PC-9 (cell line): ENCODE measurements at regions not wholly inside any gene's neighbourhood (a gene's known extent, or its start where the extent isn't known, plus 50 kb on each side); places are given as distances from the start of the nearest gene placed in this dataset.

ENCODE experiments used
- EZH2 ChIP-seq: fragments of 200-600 bp; sonication (generic); IDR thresholded peaks from 2 replicates; pipeline ENCODE4 v1.8.0; 2017; ENCODE audit warnings: antibody characterized with exemption, low read depth
- TF ChIP-seq, protein P1 (sequence below): fragments of 200-600 bp; sonication (generic); conservative IDR thresholded peaks from 2 replicates; pipeline ENCODE4 v1.6.1; 2017; ENCODE audit warnings: mixed run types, antibody characterized with exemption, mild to moderate bottlenecking, moderate library complexity

GRCh38 chr21:29453511-29453910 lies 154.8 kb downstream of the BACH1 start:
- TF ChIP-seq, protein P1, sequence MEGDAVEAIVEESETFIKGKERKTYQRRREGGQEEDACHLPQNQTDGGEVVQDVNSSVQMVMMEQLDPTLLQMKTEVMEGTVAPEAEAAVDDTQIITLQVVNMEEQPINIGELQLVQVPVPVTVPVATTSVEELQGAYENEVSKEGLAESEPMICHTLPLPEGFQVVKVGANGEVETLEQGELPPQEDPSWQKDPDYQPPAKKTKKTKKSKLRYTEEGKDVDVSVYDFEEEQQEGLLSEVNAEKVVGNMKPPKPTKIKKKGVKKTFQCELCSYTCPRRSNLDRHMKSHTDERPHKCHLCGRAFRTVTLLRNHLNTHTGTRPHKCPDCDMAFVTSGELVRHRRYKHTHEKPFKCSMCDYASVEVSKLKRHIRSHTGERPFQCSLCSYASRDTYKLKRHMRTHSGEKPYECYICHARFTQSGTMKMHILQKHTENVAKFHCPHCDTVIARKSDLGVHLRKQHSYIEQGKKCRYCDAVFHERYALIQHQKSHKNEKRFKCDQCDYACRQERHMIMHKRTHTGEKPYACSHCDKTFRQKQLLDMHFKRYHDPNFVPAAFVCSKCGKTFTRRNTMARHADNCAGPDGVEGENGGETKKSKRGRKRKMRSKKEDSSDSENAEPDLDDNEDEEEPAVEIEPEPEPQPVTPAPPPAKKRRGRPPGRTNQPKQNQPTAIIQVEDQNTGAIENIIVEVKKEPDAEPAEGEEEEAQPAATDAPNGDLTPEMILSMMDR: no peak
- no peak for TF ChIP-seq EZH2
